Middle frontal gyrus (tissue), 1 donor: ENCODE measurements at regions not wholly inside any gene's neighbourhood (a gene's known extent, or its start where the extent isn't known, plus 50 kb on each side); places are given as distances from the start of the nearest gene placed in this dataset.

Experiments
- DNase-seq: peaks from one replicate; pipeline ENCODE4 v3.0.0-alpha.2; 2015; ENCODE audit warnings: low spot score; ENCODE audit errors: extremely low spot score

GRCh38 chr20:12358655-12359009 lies 440.9 kb downstream of the BTBD3 start:
- no peak for DNase-seq

- no peak for DNase-seq
Observed at GRCh38 chr20:12371990-12372389, 454.3 kb downstream of the BTBD3 start.

GRCh38 chr20:12372557-12372956 lies 454.9 kb downstream of the BTBD3 start:
- no peak for DNase-seq

- DNase-seq, result no peak
Observed at GRCh38 chr20:12375967-12376366, 458.3 kb downstream of the BTBD3 start.

GRCh38 chr20:12383821-12384220 lies 466.1 kb downstream of the BTBD3 start:
- no peak for DNase-seq

- DNase-seq, result no peak
Observed at GRCh38 chr20:12386821-12387220, 469.1 kb downstream of the BTBD3 start.

GRCh38 chr20:12391099-12391498 lies 473.4 kb downstream of the BTBD3 start:
- DNase-seq, result no peak

GRCh38 chr20:12394786-12395185 lies 477.1 kb downstream of the BTBD3 start:
- DNase-seq, result no peak

GRCh38 chr20:12395353-12395752 lies 477.7 kb downstream of the BTBD3 start:
- DNase-seq, result no peak

GRCh38 chr20:12395760-12396159 lies 478.1 kb downstream of the BTBD3 start:
- DNase-seq, result no peak

GRCh38 chr20:12399110-12399836 lies 481.6 kb downstream of the BTBD3 start:
- DNase-seq, result peak; percentile 14

- no peak for DNase-seq
Observed at GRCh38 chr20:12404941-12405340, 487.2 kb downstream of the BTBD3 start.

- no peak for DNase-seq
Observed at GRCh38 chr20:12406978-12407377, 489.3 kb downstream of the BTBD3 start.

GRCh38 chr20:12409501-12409900 lies 491.8 kb downstream of the BTBD3 start:
- DNase-seq, result no peak

GRCh38 chr20:12410783-12411182 lies 493.1 kb downstream of the BTBD3 start:
- DNase-seq, result no peak

GRCh38 chr20:12411246-12411940 lies 493.7 kb downstream of the BTBD3 start:
- no peak for DNase-seq

- DNase-seq, result no peak
Observed at GRCh38 chr20:12413116-12413515, 495.4 kb downstream of the BTBD3 start.

GRCh38 chr20:12414446-12415274 lies 497.0 kb downstream of the BTBD3 start:
- DNase-seq, result peak; percentile 21

GRCh38 chr20:12416281-12416680 lies 498.6 kb downstream of the BTBD3 start:
- no peak for DNase-seq

- DNase-seq, result no peak
Observed at GRCh38 chr20:12433724-12434123, 516.0 kb downstream of the BTBD3 start.

- DNase-seq, result no peak
Observed at GRCh38 chr20:12434672-12435071, 517.0 kb downstream of the BTBD3 start.

GRCh38 chr20:12435268-12435667 lies 517.6 kb downstream of the BTBD3 start:
- no peak for DNase-seq
